ENCODE measurements at regions not wholly inside any gene's neighbourhood (a gene's known extent, or its start where the extent isn't known, plus 50 kb on each side); places are given as distances from the start of the nearest gene placed in this dataset.

DNA sequence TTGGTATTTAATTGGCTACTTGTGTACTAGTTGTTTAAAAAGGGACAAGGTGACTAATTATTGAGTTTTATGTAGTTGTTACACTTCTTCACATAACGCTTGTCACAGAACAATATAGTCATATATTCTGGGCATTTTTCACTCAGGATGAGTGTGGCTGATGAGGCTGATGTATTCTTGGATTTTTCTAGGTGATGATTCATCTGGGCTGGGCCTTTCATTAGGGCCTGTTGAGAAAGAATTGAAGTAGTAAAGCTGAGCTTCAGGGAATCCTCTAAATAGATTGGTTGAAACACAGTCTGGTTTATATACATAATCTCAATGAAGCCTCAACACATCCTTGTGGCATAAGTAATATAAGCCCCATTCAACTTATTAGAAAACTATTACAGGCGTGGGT, 445.7 kb downstream of the DAD1 start (continued):
- TF ChIP-seq JUND (IDR thresholded peaks at IDR 0.05; ENCODE audit: low read length) (no peak), CHD7 (IDR thresholded peaks at IDR 0.05; ENCODE audit: insufficient replicate concordance, low read length) (no peak), NRF1 (IDR thresholded peaks at IDR 0.05; ENCODE audit: low read depth, low read length) (no peak), EZH2 (IDR thresholded peaks at IDR 0.05; ENCODE audit: low read depth, low read length, severe bottlenecking) (no peak), SIRT6 (IDR thresholded peaks at IDR 0.05; ENCODE audit: low read length) (no peak)
